ENCODE measurements at regions not wholly inside any gene's neighbourhood (a gene's known extent, or its start where the extent isn't known, plus 50 kb on each side); places are given as distances from the start of the nearest gene placed in this dataset.

DNA sequence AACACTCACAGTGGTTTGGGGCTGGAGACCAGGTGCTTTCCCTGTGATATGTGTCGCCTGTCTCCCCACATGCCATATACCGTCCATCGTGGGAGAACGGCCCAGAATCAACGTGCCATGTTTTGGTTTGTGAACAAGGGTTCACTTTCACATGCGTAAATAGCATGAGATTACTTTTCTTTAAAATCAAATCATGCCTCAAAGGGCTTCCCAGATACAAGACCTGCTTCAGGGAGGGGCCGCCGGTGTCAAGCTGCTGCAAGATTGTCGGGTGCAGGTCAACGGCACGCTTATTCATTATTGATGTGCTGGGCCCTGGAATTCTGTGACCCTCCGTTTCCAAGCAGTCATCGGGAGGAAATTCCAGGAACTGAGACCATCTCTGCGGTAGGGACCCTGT is 145.2 kb upstream of the RTL1 start:
- no peak for DNase-seq

DNA sequence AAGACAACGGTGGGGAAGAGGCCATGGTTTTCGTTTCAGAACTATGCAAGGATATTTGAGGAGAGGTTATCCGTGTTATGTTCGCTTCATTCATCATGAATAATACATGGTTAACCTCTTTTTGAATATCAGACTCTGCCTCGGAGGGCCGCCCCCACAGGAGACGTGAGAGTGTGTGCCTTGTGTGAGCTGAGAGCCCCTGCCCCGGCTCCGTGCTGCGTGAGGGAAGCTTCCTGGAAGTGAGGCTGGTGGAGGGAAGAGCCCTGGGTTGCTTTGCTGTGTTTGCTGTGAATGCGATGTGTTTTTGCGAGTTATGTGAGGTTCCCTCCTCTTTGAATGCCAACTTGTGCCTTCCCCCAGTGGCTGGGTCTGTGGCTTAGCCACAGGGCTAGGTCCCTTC is 146.0 kb upstream of the RTL1 start:
- no peak for DNase-seq

DNA sequence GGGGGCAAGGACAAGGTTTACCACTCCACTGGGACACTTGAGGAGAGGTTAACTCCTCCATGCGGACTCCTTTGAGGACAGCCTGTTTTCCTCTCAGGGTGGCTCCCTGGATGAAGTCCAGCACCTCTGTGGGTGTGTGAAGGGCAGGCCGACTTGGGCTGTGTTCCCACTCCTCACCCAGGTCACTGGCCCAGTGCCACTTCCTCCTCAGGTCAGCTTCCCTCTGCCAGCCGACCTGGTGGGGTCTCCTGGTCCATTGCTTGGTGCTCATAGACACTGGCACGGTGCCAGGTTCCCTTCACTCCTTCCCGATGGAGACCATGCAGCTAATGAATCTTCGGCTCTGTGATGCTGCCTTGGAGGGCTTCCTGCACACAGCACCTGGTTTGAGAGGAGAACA is 146.4 kb upstream of the RTL1 start:
- DNase-seq, result no peak

DNA sequence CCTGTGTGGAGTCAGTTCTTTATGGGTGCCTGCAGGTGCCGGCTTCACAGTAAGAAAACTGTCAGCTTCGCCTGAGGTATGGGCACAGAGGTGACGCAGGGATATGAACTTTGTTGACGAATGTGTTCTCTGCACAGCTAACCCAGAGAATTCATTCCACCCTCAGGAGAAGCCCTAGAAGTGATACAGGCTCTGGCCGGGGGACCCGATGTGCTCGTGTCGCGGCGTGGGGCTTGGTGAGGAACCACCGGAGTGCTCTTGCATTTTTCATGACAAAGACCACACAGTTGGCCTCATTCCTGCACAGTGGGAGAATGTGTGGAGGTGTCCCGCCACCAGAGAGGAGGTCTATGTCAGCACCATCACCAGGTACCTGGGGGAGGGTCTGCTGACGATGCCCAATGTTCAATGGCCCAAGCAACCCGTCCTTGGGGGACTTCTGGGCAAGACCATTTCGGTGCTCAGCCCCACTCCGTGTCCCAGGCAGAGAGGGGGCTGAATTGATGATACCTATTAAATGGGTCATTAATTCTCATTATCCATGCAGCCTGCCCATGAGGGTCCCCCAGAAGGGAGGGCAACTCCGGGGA is 147.5 kb upstream of the RTL1 start:
- no peak for DNase-seq

DNA sequence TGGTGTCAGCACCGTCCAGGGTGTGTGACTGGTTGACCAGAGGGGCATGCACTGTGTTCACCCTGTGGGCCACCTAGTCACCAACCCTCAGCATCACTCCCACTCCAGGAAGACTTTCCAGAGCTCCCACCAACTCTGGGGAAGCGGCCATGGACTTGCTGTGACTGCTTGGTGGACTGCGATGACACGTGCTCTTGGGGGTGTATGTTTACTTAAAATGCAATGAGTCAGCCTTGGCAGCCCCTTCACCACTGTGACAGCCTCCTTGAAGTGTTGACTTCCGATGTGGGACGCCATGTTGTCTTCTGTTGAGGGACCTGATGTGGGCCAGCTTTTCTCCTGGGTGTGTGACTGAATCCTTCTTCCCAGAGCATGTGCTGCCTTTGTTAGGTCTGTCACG is 151.1 kb upstream of the RTL1 start:
- no peak for DNase-seq

DNA sequence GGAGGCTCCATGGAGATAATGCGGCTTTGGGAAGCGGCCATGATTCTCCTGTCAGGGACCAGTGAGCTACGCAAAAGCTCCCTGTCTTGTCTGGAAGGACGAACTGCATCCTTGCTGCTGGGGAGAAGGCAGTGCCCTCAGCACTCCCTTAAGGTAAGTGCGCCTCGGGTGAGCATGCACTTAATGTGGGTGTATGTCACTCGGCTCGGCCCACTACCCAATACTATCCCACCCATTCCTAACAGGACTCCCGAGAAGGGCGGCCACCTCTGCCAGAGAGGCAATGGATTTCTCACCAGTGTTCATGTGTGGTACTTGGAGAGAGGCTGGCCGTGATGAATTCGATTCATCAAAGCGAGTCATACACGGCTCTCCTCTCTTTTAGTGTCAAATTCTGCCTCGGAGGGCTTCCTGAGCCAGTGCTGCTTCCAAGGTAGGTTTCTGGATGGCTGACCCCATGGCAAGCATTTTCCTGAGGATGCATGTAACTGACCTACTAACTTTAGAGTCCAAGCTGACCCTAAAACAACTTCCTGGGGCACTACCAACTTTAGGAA is 151.7 kb upstream of the RTL1 start:
- no peak for DNase-seq

DNA sequence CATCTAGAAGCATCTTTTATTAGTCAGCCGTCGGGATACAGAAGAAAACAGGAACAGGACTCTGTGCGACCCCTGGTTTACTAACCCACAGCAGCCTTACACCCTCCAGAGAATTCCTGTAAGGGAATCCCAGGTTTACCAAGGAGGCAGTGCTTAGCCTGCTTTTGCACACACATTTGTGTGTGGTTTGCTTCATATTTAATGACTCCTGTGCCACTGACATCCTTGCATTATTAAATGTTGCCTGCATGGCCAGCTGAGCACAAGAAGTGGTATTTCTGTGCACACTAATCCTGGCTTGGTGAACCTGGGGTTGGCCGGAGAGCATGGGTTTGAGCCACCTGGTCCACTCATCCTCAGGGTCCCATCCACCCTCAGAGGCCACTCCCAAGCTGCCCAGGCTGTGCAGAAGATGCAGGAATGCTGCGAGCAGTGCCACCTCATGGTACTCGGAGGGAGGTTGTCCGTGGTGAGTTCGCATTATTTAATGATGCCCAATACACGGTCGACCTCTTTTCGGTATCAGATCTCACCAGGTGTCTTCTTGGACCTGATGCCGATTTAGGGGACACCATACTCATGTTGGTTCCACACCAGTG is 152.4 kb upstream of the RTL1 start:
- DNase-seq, result no peak

DNA sequence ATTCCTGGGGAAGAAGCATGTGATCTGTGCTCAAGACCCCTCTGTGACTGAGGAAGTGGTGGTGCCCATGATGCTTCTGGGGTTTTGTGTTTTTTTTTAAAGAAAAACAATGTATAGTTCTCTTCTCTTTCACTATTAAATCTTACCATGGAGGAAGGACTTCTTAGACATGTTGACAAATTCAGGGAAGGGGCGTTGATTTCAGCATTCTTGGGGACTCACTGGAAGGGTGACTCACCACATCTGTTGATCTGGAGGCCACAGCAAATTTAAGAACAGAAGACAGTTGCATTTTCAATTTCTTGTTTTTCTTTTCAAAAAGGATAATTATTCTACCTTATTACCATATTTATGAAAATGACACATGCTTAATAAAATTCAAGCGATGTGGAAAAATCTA is 152.9 kb upstream of the RTL1 start:
- DNase-seq, result no peak

DNA sequence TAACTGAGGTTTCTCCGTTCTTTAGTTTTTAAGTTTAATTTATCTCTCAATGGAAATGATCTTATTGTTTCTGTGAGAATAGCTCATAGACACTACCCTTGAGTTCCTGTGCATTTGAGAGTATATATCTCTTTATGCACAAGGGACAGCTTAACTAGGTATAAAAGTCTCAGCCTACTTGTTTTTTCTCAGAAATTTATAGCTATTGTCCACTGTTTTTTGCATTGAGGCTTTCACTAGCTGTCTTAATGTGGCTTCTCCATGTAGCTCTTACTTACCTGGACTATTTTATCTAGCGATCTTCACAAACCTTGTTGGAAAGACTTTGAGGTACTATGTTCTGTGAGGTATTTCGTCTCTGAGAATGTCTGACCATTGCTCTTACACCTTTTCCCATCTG is 153.9 kb upstream of the RTL1 start:
- DNase-seq, result no peak

DNA sequence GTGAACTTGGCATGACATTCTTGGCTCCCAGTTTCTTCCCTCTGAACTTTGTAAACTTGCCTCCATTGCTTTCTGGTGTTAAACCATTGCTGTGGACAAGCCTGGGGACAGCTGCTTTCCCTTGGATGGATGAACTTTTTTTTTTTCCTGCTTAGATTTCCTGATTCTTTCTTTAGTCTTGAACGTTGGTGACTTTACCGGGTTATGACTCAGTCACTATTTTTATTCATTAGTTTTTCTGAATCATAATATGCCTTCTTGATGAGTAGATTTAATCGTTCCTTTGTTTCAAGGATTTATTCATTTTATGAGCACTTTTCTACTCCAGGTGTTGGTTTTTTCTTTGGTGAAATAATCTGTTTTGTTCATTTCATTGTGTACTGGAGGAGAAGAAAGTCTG is 155.0 kb upstream of the RTL1 start:
- DNase-seq, result no peak

DNA sequence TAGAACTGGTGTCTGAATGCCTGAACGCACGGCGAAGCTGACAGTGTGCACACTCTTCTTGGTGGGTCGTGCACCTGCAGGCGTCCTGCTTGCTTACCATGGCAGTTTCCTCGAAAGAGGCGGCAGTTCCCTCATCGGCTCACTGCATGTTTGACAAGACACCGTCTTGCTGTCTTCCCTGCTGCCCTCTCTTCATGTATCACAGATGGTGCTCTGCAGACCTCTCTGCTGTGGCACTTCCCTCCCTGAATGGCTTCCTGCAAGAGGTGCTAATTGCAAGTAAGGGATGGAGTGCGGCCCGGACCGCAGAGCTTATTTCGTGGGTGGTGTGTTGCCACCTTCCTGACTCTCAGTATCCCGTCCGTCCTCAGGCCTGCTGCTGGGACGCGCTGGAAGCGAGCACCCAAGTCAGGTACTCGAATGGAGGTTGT is 156.7 kb upstream of the RTL1 start:
- no peak for DNase-seq

DNA sequence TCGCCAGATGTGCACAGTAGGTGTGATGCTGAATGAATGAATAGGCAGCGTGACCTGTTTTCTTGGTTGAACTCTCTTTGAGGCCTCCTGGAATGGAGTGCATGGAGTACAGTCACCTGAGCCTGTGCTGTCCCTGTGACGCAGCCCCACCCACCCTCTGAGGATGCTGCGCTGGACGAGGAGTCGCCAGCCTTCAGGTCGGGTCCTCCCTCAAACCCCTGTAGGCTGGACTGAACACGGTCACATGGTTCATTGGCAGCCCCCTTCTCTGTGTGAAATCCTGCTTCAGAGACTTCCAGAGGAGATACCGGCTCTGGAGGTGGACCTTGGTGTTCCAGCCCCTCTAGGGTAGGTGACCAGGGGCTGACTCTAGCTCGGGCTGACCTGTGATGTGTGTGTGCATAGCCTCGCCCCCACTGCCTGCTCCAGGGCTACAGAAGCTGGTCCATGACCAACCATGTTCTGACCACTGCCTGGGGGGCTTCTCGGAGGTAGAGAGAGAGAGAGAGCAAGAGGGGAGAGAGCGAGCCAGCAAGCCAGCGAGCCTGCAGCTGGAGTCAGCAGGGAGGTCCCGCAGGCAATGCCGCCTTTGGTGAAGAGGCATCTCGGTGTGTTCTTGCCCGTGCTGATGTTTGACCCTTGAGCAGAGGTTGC is 158.0 kb upstream of the RTL1 start:
- no peak for DNase-seq

DNA sequence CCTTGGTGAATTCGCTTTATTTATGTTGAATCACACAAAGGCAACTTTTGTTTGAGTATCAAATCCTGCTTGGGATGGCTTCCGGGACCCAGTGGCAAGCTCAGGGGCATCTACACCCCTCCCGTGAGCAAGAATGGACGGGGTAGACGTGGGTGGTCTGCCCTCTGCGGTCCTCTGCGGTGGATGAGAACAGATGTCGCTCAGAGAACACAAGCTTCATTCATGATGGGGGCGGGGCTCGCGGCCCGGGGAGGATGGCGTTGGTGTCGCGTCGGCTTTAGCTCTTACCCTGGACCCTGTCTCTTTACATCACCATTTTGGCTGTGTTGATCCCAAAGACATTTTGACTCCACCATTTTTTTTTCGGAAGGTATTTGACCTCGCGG is 158.5 kb upstream of the RTL1 start:
- DNase-seq, result no peak

DNA sequence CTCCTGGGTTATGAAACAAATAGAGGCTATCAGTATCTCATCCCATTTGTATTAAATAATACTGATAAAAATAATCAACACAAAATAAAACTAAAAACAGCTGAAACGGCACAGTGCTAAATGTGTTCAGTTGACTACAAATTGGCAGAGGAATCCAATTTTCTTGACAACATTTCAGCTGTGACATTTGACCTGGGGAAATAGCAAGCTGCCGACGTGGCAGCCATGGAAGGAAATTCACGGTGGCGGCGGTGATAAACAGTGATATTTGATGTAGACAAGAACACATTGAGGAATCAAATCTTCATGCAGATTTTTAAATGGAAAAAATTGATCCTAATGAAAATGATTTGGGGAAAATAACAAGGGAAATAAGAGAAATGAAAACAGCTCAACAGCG is 159.1 kb upstream of the RTL1 start:
- no peak for DNase-seq

DNA sequence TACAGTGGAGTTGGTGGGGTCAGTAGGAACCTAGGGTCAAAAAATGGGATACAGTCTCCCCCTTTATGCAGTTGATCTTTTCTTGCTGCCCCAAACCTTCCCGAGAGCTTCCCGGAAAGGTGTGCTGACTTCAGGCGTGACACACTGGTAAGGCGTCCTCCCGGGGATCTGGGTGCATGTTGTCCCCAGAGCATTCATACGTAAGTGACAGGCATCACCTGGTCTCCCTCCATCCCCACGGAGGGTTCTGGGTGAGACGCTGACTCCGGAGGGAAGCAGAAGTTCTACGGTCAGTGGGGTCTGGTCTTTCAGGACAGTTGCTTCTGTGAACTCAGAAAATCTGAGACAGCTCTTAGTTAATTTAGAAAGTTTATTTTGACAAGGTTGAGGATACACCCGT is 159.6 kb upstream of the RTL1 start:
- DNase-seq, result no peak

DNA sequence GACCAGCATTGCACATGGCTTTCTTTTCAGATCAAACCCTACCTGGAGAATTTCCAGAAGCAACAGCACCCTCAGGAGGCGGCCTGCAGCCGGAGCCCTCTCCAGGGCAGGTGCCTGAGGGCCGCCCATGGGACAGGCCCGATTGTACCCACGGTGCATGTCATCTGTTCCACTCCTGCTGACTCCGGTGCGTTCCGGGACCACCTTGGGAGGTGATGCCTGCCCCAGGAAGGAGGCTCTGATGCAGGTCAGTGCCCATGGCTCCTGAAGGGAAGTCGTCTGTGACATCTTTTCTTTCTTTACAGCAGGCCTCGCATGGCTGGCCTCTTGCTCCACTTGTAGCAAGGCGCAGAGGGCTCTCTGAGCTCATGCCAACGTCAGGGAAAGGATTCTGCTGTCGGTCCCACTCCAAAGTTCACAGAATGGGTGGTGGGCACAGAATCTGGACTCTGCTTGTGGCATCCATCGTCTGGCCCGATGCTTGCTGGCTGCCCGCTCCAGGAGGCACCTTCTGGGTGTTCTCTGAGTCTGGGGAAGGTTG is 160.7 kb upstream of the RTL1 start:
- DNase-seq, result no peak

DNA sequence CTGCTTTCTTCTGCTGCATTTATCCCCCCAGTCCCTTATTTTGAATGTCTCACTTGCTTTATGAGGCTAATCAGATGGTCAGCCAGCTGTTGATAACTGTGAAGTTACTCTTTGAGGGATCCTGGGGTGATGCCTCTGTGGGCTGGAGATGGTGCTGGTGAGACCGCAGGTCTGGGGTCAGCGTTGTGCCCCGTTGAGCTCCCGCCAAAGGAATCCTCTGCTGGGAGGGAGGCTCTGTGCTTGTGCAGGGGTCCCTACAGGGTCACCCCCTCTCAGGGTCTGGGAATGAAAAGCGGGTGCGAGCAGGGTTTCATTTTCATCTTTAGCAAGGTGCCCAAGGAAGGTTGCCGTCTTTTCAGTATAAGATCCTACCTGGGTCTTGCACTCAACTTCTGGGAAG is 161.2 kb upstream of the RTL1 start:
- DNase-seq, result no peak

DNA sequence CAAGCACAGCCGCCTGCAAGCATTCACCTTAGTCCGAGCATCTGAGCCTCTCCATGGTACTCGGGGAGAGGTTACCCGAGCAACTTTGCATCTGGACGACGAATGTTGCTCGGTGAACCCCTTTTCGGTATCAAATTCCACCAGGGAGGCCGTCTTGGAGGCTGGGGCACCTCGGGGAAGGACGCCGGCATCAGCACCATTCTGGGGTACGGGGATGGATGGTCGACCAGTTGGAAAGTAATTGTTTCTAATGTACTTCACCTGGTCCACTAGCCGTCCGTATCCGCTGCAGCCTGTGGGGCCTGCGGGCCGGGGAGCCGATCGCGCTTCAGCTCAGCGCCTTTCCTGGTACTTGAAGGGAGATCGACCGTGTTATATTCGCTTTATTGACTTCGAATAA is 161.7 kb upstream of the RTL1 start:
- DNase-seq, result no peak

DNA sequence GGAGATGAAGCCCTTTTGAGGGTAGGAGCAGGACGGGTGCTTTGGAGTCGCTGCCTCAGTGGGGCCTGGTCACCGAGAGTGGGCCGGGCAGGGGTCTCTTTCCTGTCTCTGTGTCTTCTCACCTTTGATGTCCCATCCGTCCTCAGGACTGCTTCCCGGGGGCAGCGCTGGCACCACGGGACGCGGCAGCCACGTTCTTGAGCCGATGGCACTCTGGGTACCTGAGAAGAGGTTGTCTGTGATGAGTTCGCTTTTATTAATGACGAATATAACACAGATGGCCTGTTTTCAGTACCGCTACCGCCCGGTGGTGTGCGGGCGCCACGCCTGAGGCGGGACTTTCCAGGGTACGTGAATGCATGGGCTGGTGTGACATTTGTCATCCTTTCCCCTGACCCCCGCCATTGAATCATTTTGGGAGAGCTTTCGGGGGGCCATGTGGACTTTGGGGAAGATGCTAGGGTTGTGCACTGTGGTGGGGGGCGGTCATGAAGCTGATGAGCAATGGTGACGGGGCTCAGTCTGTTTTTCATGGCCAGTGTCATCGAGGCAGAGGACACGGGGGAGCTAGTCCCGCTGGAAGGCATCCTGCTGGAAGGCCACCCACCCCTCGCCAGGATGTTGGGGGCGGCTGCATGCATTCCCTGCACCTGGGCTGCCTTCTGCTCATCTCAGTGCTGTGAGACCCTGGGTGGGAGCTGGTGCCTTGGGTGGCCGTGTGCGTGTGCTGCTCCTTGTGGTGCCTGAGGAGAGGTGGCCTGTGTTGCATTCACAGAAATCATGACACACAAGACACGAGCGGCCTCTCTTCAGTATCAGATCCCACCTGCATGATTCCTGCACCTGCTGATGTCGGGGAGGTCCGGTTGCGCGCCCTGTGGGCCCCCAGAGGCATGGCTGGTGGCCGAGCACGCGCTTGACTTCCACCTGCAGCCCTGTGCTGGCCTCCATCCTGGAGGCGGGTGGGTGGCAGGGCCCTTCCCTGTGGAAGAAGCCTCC is 162.5 kb upstream of the RTL1 start:
- DNase-seq, result no peak

DNA sequence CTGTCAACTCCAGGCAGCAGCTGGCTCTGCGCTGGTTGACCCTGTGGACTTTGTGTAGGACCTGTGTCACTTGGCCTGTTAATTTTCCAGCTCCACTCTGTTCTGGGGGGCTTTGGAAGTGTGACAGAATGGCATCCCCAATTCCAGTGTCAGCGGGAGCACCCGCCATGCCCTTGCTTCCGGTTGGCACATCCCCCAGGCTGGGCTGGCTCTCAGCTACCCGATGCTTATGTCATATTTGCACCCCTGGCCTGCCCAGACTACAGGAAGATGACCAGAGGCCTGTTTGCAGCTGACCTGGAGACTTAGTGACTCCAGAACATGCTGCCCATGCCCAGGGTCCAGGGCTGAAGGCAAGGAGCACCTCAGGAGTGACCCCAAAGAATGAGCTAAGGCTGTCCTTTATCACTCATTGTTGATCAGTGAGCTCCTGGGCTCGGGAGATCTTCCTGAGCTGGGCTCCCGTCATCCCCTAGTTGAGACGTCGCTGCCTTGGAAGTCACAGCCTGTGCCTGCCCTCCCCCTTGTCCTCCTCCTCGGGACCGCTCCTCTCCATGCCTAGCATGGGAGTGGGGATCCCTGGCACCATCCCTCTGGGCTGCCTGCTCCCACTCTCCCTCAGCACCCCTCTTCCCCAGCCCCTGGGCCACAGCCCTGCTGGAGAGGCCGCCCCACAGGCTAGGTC is 163.4 kb upstream of the RTL1 start:
- DNase-seq, result no peak

DNA sequence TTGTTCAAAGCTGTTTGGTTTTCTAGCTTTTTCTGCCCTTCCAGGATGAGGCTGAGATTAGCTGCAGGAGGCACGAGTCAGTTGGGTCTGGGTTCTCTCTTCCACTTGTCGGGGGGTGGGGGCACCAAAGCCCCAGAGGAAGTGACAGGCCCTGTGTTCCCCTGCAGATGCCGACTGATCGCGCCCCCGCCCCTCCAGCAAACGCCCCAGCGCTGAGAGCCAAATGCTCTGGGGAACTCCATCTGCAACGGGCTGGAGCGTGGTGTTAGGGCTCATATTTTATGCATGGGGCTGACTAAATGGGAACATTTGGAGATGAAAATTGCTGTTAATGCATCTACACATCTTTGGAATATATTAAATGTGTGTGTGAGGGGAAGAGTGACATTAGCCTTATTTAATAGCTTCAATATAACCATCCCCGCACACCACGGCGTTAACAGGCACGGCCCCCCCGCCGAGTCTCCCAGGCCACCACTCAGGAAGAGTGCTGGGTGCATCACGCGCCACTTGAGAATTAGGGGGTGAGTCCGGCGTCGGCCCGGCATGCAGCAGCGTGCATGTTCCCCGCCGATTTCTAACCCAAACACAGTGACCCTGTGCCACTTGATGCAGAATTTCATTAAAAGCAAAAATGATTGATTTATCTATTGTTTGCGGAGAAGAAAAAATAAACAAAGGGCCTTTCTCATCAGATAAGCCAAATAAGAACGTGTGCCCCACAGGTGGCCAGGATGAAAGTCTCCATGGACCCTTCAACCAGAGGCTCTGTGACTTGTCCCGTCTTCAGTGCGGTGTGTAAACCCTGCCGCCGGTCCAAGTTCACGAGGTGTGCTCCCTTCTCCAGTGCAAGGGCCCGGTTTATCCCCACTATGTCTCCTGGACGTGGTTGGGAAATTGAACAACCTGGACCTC is 165.0 kb upstream of the RTL1 start:
- DNase-seq, result no peak

DNA sequence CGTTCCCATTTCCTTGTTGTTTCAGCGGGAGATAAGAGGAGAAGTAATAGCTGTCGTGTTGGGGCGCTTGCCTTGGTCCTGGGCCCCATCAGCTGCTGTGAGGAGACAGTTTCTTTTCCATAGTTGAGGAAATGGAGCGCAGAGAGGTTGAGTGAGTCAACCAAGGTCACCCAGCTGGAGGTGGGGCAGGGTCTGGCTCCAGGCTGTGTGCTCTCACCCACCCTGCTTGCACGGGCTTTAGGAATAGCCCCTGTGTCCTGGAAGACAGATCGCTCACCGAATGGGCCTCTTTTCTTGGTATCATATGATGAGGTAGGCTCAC is 165.7 kb upstream of the RTL1 start:
- DNase-seq, result no peak

Measured in SHP77 treated with DMSO at 0.1 percent for 48 hours (cell line).